Body of pancreas (tissue), 4 donors: ENCODE measurements at regions not wholly inside any gene's neighbourhood (a gene's known extent, or its start where the extent isn't known, plus 50 kb on each side); places are given as distances from the start of the nearest gene placed in this dataset.

Experiments used
- POLR2A ChIP-seq, 3 donors: fragments of 450-650 bp; IDR thresholded peaks; one replicate each; pipeline ENCODE4 v1.6.1; 2016; ENCODE audit warnings: antibody characterized with exemption in 3 of 3, mild to moderate bottlenecking in 2 of 3
- TF ChIP-seq, protein P1 (sequence below), 7 experiments: fragments of 450-650 bp in 4 of 7; fragments of 200-600 bp in 3 of 7; sonication (generic) in 3 of 7; IDR thresholded peaks; one replicate each; pipeline ENCODE4 v1.5.1; 2016 to 2019; ENCODE audit warnings: antibody characterized with exemption in 7 of 7

GRCh38 chr13:87889254-87889653 lies 218.1 kb downstream of the SLITRK5 start:
- TF ChIP-seq POLR2A (IDR thresholded peaks at IDR 0.05): no peak
- TF ChIP-seq, protein P1, sequence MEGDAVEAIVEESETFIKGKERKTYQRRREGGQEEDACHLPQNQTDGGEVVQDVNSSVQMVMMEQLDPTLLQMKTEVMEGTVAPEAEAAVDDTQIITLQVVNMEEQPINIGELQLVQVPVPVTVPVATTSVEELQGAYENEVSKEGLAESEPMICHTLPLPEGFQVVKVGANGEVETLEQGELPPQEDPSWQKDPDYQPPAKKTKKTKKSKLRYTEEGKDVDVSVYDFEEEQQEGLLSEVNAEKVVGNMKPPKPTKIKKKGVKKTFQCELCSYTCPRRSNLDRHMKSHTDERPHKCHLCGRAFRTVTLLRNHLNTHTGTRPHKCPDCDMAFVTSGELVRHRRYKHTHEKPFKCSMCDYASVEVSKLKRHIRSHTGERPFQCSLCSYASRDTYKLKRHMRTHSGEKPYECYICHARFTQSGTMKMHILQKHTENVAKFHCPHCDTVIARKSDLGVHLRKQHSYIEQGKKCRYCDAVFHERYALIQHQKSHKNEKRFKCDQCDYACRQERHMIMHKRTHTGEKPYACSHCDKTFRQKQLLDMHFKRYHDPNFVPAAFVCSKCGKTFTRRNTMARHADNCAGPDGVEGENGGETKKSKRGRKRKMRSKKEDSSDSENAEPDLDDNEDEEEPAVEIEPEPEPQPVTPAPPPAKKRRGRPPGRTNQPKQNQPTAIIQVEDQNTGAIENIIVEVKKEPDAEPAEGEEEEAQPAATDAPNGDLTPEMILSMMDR (IDR thresholded peaks at IDR 0.05): no peak
